OCI-LY3 (cell line): ENCODE measurements at regions not wholly inside any gene's neighbourhood (a gene's known extent, or its start where the extent isn't known, plus 50 kb on each side); places are given as distances from the start of the nearest gene placed in this dataset.

Experiments used
- CTCF ChIP-seq: fragments of 200-600, 300-600 bp; sonication (generic); IDR thresholded peaks from 2 replicates; pipeline ENCODE4 v1.5.1; 2014; ENCODE audit warnings: antibody characterized with exemption, low read length, low read depth
- EZH2phosphoT487 ChIP-seq: fragments of 200-600 bp; shearing (Covaris generic); IDR thresholded peaks from 2 replicates; pipeline ENCODE4 v1.6.1; 2018; ENCODE audit warnings: antibody characterized with exemption, mixed run types, low read depth

GRCh38 chr1:38488162-38488898, 371.2 kb downstream of the RRAGC start:
- TF ChIP-seq CTCF, result no peak
- no peak for TF ChIP-seq EZH2phosphoT487
